ENCODE measurements at regions not wholly inside any gene's neighbourhood (a gene's known extent, or its start where the extent isn't known, plus 50 kb on each side); places are given as distances from the start of the nearest gene placed in this dataset.
"Not testable (repeated sequence)": the region's sequence is repeated elsewhere in the genome, so short reads cannot be mapped to it uniquely, and the experiment has no call there.

GRCh38 chr12:131272283-131272814 is 318.6 kb downstream of the ADGRD1 start:
- not testable (repeated sequence) for H3K36me3 Mint-ChIP-seq (ENCODE audit: insufficient read depth); H3K4me1 Mint-ChIP-seq (ENCODE audit: low read depth in 2 of 2); H3K27me3 Mint-ChIP-seq; H3K4me3 Mint-ChIP-seq; H3K27ac Mint-ChIP-seq; H3K9me3 Mint-ChIP-seq; DNase-seq; ATAC-seq (replicated peaks)

DNA sequence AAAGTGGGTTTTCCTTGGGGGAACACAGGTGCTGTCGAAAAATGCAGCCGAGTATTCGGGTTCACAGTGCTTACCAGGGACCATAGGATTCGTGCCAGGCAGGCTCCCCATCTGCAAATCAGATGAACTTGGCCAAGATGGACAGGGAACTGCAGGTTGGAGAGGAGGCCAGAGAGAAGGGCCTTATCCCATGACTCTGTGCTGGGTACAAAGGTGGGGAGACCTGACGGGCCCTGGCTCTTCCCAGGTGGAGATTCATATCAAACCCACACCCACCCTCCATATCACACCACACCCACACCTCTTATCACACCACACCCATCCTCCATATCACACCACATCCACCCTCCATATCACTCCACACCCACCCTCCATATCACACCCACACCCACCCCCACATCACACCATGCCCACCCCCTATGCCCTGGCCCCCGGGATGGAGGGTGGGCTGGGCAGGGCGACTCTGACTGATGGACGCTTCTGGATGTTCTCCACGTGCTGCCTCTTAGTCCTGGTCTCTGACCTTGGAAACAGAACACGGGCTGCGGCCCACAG is 319.7 kb downstream of the ADGRD1 start:
- H3K4me1 Mint-ChIP-seq (ENCODE audit: low read depth in 2 of 2): no peaks in the 10 kb centered on the region
- no peaks in the 10 kb centered on the region for H3K9me3 Mint-ChIP-seq
- H3K27me3 Mint-ChIP-seq: peaks cover 0 to 8% of the 10 kb centered on the region in 2 donors
- DNase-seq (no peak), ATAC-seq (replicated peaks) (no peak)
- H3K27ac Mint-ChIP-seq: no peak overlapping the region
- H3K4me3 Mint-ChIP-seq: no peak overlapping the region
- H3K36me3 Mint-ChIP-seq (ENCODE audit: insufficient read depth): no peaks in the 10 kb centered on the region

DNA sequence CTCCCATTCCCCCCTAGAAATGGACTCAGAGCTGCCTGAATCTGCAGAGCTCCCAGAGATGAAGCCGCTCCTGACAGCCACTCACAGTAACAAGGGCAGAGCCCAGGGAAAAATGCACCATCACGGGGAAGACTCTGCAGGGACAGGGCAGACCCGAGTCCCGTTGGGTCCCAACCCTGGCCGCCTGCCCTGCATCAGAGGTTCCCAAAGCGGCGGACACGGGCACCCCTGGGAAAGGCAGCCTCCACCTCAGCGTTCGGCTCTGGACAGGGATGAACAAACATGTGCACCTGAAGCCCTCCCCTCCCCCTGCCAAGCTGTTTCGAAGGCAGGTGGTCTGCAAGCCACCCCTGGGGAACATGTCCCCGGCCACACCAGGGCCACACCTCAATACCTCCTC is 320.4 kb downstream of the ADGRD1 start:
- H3K4me3 Mint-ChIP-seq: no peak overlapping the region
- peaks cover 0 to 8% of the 10 kb centered on the region in 2 donors for H3K27me3 Mint-ChIP-seq
- no peaks in the 10 kb centered on the region for H3K36me3 Mint-ChIP-seq (ENCODE audit: insufficient read depth)
- no peak for DNase-seq
- no peak for ATAC-seq (replicated peaks)
- no peaks in the 10 kb centered on the region for H3K4me1 Mint-ChIP-seq (ENCODE audit: low read depth in 2 of 2)
- no peaks in the 10 kb centered on the region for H3K9me3 Mint-ChIP-seq
- H3K27ac Mint-ChIP-seq: no peak overlapping the region

DNA sequence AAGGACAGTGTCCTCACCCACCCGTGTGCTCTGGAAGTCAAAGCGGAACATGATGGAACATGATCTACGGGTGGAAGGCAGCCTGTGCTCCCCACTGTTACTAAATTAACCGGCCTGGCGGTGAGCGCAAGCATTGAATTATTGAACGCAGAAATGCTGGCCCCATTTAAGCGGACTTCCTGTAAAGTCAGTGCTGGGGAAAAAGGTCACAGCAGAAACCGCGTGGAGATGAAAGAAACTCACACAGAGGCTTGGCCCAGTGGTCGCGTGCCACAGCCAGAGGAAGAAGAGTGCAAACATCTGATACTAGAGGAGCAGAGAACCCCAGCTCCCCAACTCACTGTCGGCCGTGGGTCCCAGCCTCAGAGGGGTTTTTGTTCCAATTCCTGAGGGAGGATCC is 321.2 kb downstream of the ADGRD1 start:
- Mint-ChIP-seq H3K9me3 (no peaks in the 10 kb centered on the region), H3K4me1 (ENCODE audit: low read depth in 2 of 2) (no peaks in the 10 kb centered on the region), H3K36me3 (ENCODE audit: insufficient read depth) (no peaks in the 10 kb centered on the region), H3K27me3 (peaks cover 0 to 8% of the 10 kb centered on the region in 2 donors), H3K27ac (no peak overlapping the region), H3K4me3 (no peak overlapping the region)
- ATAC-seq (replicated peaks) (no peak), DNase-seq (no peak)

- DNase-seq (no peak), ATAC-seq (replicated peaks) (no peak)
- Mint-ChIP-seq H3K36me3 (ENCODE audit: insufficient read depth) (no peaks in the 10 kb centered on the region), H3K27me3 (peaks cover 0 to 8% of the 10 kb centered on the region in 2 donors), H3K4me1 (ENCODE audit: low read depth in 2 of 2) (no peaks in the 10 kb centered on the region), H3K4me3 (no peak overlapping the region), H3K9me3 (no peaks in the 10 kb centered on the region), H3K27ac (no peak overlapping the region)
Observed at GRCh38 chr12:131275824-131276223, 322.1 kb downstream of the ADGRD1 start.

GRCh38 chr12:131276501-131277185 is 322.9 kb downstream of the ADGRD1 start:
- H3K4me3 Mint-ChIP-seq: no peak overlapping the region
- peaks cover 0 to 8% of the 10 kb centered on the region in 2 donors for H3K27me3 Mint-ChIP-seq
- H3K27ac Mint-ChIP-seq: no peak overlapping the region
- no peaks in the 10 kb centered on the region for H3K36me3 Mint-ChIP-seq (ENCODE audit: insufficient read depth)
- no peaks in the 10 kb centered on the region for H3K9me3 Mint-ChIP-seq
- DNase-seq (no peak), ATAC-seq (replicated peaks) (no peak)
- H3K4me1 Mint-ChIP-seq (ENCODE audit: low read depth in 2 of 2): no peaks in the 10 kb centered on the region

GRCh38 chr12:131277186-131278091 is 323.7 kb downstream of the ADGRD1 start:
- H3K4me1 Mint-ChIP-seq (ENCODE audit: low read depth in 2 of 2): not testable (repeated sequence)

DNA sequence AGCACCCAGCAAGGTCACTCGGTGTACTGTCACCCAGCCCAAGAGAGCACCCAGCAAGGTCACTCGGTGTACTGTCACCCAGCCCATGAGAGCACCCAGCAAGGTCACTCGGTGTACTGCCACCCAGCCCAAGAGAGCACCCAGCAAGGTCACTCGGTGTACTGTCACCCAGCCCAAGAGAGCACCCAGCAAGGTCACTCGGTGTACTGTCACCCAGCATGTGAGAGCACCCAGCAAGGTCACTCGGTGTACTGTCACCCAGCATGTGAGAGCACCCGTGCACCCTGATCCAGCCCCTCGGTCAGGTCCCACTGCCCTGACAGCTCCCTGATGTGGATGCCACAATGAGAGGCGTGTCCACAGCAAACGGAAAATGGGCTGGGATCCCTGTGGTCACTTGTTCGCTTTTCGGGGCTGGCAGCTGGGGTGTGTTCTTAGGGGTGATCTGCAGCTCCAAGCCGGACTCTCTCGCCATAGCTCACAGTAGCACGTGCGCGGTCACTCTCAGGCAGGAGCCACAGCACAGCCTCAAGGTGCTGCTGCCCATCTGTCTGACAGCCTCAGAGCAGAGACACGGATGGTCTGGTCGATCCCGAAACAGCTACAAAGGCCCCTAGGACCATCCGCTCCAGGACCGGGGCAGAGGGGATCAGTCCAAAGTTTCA is 324.9 kb downstream of the ADGRD1 start:
- peaks cover 0 to 15% of the 10 kb centered on the region in 2 donors for H3K27me3 Mint-ChIP-seq
- ATAC-seq (replicated peaks); H3K4me1 Mint-ChIP-seq (ENCODE audit: low read depth in 2 of 2); H3K9me3 Mint-ChIP-seq; H3K36me3 Mint-ChIP-seq (ENCODE audit: insufficient read depth); H3K4me3 Mint-ChIP-seq; DNase-seq; H3K27ac Mint-ChIP-seq: not testable (repeated sequence)

More at GRCh38 chr12:131277186-131278091, 323.7 kb downstream of the ADGRD1 start:
- not testable (repeated sequence) for H3K4me3 Mint-ChIP-seq; H3K27ac Mint-ChIP-seq; H3K9me3 Mint-ChIP-seq; H3K27me3 Mint-ChIP-seq; ATAC-seq (replicated peaks); DNase-seq; H3K36me3 Mint-ChIP-seq (ENCODE audit: insufficient read depth)

- H3K4me1 Mint-ChIP-seq (ENCODE audit: low read depth in 2 of 2): peaks cover 0 to 2% of the 10 kb centered on the region in 2 donors
- peaks cover 0 to 18% of the 10 kb centered on the region in 2 donors for H3K27me3 Mint-ChIP-seq
Observed at GRCh38 chr12:131279281-131279921, 325.7 kb downstream of the ADGRD1 start.

GRCh38 chr12:131280426-131280825 is 326.7 kb downstream of the ADGRD1 start:
- Mint-ChIP-seq H3K4me3 (no peak overlapping the region), H3K4me1 (ENCODE audit: low read depth in 2 of 2) (peaks cover 0 to 2% of the 10 kb centered on the region in 2 donors), H3K9me3 (no peaks in the 10 kb centered on the region), H3K36me3 (ENCODE audit: insufficient read depth) (no peaks in the 10 kb centered on the region), H3K27me3 (peaks cover 0 to 18% of the 10 kb centered on the region in 2 donors), H3K27ac (no peak overlapping the region)
- ATAC-seq (replicated peaks) (no peak), DNase-seq (no peak)

More at GRCh38 chr12:131279281-131279921, 325.7 kb downstream of the ADGRD1 start:
- DNase-seq (no peak), ATAC-seq (replicated peaks) (no peak)
- H3K36me3 Mint-ChIP-seq (ENCODE audit: insufficient read depth): no peaks in the 10 kb centered on the region
- no peak overlapping the region for H3K4me3 Mint-ChIP-seq
- no peaks in the 10 kb centered on the region for H3K9me3 Mint-ChIP-seq
- H3K27ac Mint-ChIP-seq: no peak overlapping the region

DNA sequence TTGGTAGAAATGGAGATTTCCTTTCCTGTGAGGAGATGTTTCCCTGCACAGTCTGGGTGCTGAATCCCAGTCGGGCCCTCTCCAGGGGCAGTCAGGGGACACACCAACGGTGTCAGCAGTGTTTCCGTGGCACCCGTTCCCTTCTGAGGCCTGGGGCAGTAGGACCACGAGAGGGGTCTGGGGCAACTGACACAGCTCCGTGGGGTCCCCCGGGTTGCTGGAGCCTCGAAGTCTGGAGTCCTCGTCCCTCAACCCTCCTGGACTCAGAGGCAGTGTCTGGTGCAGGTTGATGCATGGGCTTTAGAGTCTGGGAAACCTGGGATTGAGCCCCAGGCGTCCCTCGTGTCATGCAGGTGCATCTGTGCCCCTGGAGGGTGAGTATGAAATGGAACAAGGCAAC is 327.3 kb downstream of the ADGRD1 start:
- peaks cover 0 to 2% of the 10 kb centered on the region in 2 donors for H3K4me1 Mint-ChIP-seq (ENCODE audit: low read depth in 2 of 2)
- no peaks in the 10 kb centered on the region for H3K9me3 Mint-ChIP-seq
- peaks cover 0 to 14% of the 10 kb centered on the region in 2 donors for H3K27me3 Mint-ChIP-seq
- ATAC-seq (replicated peaks) (no peak), DNase-seq (no peak)
- no peak overlapping the region for H3K4me3 Mint-ChIP-seq
- no peak overlapping the region for H3K27ac Mint-ChIP-seq
- no peaks in the 10 kb centered on the region for H3K36me3 Mint-ChIP-seq (ENCODE audit: insufficient read depth)

- no peak overlapping the region for H3K27ac Mint-ChIP-seq
- H3K9me3 Mint-ChIP-seq: no peaks in the 10 kb centered on the region
- no peak for ATAC-seq (replicated peaks)
- H3K27me3 Mint-ChIP-seq: peaks cover 0 to 10% of the 10 kb centered on the region in 2 donors
- DNase-seq: no peak
- H3K36me3 Mint-ChIP-seq (ENCODE audit: insufficient read depth): no peaks in the 10 kb centered on the region
- peaks cover 0 to 2% of the 10 kb centered on the region in 2 donors for H3K4me1 Mint-ChIP-seq (ENCODE audit: low read depth in 2 of 2)
- H3K4me3 Mint-ChIP-seq: no peak overlapping the region
Observed at GRCh38 chr12:131282292-131283080, 328.8 kb downstream of the ADGRD1 start.

Data from effector memory CD8-positive, alpha-beta T cell (primary cell).